SK-MEL-5 (cell line): ENCODE measurements at regions not wholly inside any gene's neighbourhood (a gene's known extent, or its start where the extent isn't known, plus 50 kb on each side); places are given as distances from the start of the nearest gene placed in this dataset.
"Not testable (repeated sequence)": the region's sequence is repeated elsewhere in the genome, so short reads cannot be mapped to it uniquely, and the experiment has no call there.

Experiments used
- DNase-seq: peaks from one replicate; pipeline ENCODE4 v3.0.0-alpha.2; 2016; ENCODE audit warnings: low read depth, low spot score
- in situ Hi-C: cut with HindIII; loops from 2 replicates; pipeline ENCODE4 v1.10.0; 2016; ENCODE audit warnings: low sequenced_read_pairs, high pct_unique_total_duplicates, low pct_unique_long_range_greater_than_20kb

GRCh38 chr3:89948008-89948407, 840.6 kb downstream of the EPHA3 start:
- no peak for DNase-seq
- in situ Hi-C loops: no loop called here

DNA sequence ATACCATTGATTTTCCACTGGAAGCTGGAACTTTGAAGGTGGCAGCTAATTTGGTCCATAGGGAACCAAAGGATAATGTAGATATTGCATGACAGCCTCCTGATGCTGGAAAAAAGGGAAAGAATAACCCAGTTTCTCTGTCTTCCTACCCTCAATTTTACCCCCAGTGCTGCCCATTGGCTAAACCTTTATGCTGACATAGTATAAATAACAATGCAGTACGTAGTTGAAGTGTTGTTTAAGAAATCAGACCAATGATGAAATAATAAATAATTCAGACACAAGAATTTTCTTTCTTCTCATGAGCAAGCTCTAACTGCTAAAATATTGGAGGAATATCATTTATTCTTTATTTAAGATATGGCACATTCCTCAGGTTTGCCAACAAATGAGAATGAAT, 843.4 kb downstream of the EPHA3 start:
- in situ Hi-C loops: no loop called here
- DNase-seq: no peak

GRCh38 chr3:89954137-89954536, 846.7 kb downstream of the EPHA3 start:
- in situ Hi-C loops: no loop called here
- no peak for DNase-seq

DNA sequence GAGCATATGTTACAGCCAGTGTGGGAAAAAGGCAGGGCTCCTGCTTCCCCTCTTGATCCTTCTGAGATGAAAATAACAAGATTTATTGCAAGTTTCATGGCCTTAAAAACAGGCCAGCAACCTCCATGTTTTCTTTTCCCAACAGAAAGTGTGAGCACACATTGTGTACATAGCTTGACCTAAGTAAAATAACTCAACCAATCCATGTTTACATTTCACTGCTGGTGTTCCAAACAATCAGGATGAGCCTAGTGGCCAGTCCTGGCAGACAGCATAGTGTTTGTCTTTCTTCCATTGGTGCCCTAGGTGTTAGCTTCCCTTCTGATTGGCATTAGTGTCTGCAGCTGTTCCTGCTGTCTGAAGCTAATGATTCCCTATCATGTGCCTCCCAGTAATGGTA, 847.7 kb downstream of the EPHA3 start:
- no peak for DNase-seq
- in situ Hi-C loops: no loop called here

DNA sequence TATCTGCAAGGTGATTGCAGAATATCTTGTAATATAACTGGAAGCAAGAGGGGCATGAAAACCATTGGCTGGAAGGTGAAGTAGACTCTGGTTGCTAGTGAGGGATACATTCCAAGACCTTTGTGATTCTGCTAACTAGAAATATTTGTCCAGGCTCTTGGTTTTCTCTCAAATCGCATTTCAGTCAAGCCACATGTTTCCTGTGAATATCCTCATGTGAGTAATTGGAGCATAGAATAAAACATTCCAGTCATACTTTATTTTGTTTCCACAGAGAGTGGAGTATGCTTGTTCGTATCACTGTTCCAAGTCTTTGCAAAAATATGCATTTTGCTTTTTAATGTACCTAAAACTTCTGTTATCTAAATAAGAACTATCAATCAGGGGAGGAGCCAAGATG, 850.0 kb downstream of the EPHA3 start:
- DNase-seq: no peak
- in situ Hi-C loops: no loop called here

GRCh38 chr3:89958163-89958562, 850.7 kb downstream of the EPHA3 start:
- in situ Hi-C loops, DNase-seq: not testable (repeated sequence)

DNA sequence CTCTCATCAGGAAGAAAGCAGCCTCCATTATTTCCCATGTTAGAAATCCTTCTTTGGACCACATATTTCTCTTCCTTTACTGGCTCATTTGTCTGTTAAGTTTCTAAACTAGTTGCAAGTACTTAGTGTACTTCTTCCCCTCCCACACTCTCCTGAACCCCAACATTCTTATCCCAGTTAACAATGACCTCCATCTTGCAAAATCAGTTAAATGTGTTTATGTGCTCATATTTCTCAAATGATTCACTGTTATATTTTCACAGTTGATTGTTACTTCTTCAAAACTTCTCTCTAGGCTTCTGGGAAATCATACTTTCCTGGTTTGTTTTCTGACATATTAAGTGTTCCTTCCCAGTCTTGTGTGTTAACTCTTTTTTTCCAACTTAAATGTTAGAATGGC, 856.9 kb downstream of the EPHA3 start:
- no peak for DNase-seq
- in situ Hi-C loops: no loop called here

DNA sequence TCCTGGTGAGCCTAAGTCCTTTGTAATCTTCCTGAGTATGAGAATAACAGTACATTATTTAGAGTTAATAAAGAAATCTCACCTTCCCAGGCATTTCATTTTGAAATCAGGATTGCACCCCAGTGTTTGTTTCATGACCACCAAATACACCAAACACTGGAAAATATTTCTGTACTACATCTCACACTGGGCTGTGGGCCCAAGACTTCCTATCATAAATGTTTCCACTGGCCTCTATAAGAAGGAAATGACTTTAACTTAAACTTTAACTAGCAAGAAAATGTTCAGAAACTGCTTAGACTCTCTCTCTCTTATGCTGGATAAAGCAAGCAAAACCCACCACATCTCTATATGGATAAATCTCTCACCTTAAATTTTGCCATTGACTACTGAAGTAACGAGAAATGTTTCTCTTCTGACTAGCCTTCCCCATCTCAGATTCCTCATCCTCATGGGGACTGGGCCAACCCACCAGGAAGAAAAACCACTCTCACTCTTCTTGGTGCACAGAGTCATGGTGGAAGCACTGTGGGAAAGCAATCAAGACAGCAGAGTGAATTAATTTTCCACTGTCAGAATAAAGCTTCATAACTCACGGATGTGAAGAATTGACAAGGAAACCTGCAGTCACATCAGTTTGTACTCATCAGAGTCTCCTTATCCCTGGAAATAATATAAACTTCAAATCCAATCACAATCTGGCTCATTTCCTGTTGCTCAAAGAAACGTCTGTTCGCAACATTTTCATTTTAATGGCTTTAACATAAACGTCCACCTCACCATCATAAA, 859.6 kb downstream of the EPHA3 start:
- no peak for DNase-seq
- in situ Hi-C loops: no loop called here

- in situ Hi-C loops: no loop called here
- no peak for DNase-seq
Observed at GRCh38 chr3:89971329-89971728, 863.9 kb downstream of the EPHA3 start.

DNA sequence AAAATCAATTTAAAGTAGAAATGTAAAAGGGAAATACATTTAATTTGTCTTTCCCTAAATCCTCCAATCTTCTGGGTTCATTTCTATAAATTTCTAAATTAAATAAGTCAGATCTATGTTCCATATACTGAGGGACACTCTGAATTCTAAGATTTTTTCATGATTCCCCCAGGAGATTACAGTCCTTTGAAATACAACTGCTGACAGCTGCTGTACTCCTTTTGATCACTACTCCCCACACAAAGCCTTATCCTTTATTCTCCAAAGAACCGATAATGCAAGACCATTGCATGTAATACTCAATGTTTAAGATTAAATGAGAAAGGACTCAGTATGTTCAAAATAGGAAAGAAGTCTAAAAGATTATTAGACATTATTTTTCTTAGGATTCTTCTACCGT, 865.7 kb downstream of the EPHA3 start:
- in situ Hi-C loops: no loop called here
- DNase-seq: no peak

DNA sequence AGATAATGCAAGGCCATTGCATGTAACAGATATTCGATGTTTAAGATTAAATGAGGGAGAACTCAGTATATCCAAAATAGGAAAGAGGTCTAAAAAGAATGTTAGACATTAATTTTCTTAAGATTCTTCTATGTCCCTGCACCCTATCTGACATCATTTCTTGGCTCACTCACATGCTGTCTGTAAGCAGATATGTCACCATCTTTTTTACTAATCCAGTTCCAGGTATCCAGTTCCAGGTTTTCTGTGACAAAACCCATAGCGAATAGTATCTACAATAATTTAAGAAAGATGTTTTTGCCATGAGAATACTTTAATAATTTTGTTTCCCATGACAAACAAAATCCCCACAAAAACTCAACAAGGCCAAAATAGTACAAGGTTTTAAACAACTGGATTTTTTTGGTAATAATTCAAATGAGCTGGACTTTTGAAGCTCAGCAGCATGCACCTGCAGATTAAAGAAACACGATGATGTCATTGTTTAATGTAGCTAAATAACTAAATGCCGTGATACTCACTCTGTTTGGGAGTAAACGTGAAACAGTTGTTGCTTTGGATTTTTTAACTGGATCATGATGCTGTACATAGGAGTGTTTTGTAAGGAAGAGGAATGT, 867.6 kb downstream of the EPHA3 start:
- in situ Hi-C loops: no loop called here
- DNase-seq: no peak

- no peak for DNase-seq
- in situ Hi-C loops: no loop called here
Observed at GRCh38 chr3:89983449-89983848, 876.0 kb downstream of the EPHA3 start.

DNA sequence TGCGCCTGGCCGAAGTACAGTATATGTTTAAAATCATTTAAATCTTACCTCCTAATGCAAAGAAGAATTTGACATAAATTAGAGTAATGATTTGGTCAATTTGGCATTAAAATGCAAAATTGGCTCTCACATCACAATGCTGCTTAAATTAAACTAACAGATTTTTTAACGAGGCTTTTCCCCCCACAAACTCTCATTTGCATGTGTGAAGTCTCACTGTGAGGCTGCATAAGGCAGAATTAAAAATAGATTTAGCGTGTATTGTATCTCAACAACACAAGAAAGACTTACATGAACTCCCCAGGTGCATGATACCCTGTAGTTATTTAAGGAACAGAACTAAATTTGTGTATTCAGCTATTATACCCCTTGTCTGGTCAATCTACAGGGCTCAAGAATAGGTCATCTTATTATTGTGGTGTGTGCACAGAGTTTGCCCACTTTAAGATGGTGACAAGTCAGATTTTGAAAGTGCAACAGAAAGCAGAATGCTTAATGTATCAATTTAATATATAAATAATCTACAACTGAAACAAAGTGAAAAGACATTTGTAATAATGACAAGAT, 897.9 kb downstream of the EPHA3 start:
- DNase-seq: no peak
- in situ Hi-C loops: no loop called here

DNA sequence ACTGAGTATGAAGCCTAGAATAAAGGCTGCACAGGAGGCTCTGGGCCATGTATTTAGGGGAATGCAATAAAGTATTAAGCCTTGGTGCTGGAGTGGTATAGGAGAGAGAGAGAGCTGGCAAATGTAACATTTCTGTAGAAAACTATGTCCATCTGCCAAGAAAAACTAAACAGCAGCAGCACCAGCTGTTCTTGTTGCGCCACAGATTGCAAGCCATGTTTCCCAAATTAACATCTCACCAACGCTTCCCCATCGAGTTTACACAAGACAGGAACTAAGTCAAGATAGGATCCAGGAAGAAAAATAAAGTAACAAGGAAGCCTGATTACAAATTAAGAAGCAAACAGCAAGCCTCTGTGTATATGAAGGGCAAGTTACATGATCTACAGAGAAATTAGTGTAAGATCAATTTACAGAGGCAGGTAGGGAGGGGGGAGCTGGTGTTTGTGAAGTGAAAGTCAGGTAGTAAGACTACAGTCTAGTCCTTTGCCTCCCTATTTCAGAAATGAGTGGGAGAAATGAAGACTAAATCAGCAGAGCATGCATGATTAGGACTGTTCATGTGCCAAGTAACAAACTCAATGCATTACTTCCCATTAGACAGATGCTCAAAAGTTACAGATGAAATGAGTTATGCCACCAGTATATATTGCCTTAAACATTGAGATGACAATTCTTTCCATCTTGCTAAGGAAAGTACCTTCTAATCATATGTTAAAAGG, 900.5 kb downstream of the EPHA3 start:
- no peak for DNase-seq
- in situ Hi-C loops: no loop called here

- in situ Hi-C loops: no loop called here
- no peak for DNase-seq
Observed at GRCh38 chr3:90010341-90010740, 902.9 kb downstream of the EPHA3 start.

DNA sequence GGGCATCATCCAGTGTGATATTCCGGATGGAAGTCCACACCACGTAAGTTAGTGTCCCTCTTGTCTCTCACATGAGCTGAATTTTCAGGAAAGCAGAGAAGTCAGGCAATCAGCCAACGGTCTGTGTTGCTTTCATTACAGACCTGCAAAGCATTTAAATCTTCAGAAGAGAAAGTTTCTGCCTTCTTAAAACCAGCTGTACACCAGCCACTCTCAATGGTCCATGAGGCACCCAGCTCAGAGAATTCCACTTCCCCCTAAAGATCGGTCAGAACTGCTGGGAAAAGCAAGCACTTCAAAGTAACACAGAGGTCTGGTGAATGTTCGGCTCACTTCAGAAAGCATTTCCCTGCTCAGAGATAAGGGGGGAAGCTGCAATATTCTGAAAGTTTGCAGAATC, 903.7 kb downstream of the EPHA3 start:
- no peak for DNase-seq
- in situ Hi-C loops: no loop called here

DNA sequence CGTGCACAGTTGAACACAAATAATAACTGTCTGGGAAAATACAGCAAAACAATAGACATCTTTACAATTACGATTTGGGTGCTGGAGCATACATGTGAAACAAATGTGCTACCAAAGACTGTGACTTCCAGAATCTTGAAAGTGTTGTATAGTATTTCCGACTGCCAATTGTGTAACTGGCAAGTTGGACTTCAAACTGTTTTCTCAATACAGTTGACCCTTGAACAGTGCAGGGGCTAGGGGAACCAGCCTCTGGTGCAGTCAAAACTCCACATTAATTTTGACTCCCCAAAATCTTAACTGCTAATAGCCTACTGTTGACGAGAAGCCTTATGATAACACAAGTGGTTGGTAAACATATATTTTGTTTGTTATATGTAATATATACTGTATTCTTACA, 904.2 kb downstream of the EPHA3 start:
- in situ Hi-C loops: no loop called here
- DNase-seq: no peak

DNA sequence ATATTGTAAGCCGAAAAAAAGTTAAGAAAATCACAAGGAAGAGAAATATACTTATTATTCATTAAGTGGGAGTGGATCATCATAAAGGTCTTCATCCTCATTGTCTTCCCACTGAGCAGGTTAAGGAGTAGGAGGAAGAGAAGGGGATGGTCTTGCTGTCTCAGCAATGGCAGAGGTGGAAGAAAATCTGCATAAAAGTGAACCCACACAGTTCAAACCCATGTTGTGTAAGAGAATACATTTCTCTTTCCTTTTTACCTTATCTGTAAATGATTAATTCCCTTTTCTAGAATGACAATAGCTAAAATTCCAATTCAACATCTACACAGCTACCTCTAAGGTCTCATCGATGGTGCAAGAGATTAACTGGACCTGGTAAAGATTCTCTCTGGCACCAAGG, 904.6 kb downstream of the EPHA3 start:
- in situ Hi-C loops: no loop called here
- DNase-seq: no peak
